Subcutaneous abdominal adipose tissue (tissue), 5 donors: ENCODE measurements at regions not wholly inside any gene's neighbourhood (a gene's known extent, or its start where the extent isn't known, plus 50 kb on each side); places are given as distances from the start of the nearest gene placed in this dataset.
"Not testable (repeated sequence)": the region's sequence is repeated elsewhere in the genome, so short reads cannot be mapped to it uniquely, and the experiment has no call there.

Source experiments
- H3K27ac ChIP-seq: one replicate; pipeline ENCODE4 v1.7.0; 2013; ENCODE audit warnings: low read depth, mild to moderate bottlenecking, inconsistent platforms, low read length, moderate library complexity
- H3K27me3 ChIP-seq, 5 donors: one replicate each; pipeline ENCODE4 v1.7.0; 2013; ENCODE audit warnings: low read length in 5 of 5, inconsistent platforms in 1 of 5; ENCODE audit not compliant: control insufficient read depth in 5 of 5, insufficient read depth in 4 of 5
- H3K36me3 ChIP-seq, 5 donors: one replicate each; pipeline ENCODE4 v1.7.0; 2013; ENCODE audit warnings: low read length in 5 of 5; ENCODE audit not compliant: control insufficient read depth in 5 of 5, insufficient read depth in 5 of 5
- H3K4me1 ChIP-seq, 5 donors: one replicate each; pipeline ENCODE4 v1.7.0; 2013; ENCODE audit warnings: low read length in 5 of 5, mild to moderate bottlenecking in 3 of 5, moderate library complexity in 1 of 5; ENCODE audit not compliant: control insufficient read depth in 5 of 5, insufficient read depth in 5 of 5
- H3K4me3 ChIP-seq, 5 donors: one replicate each; pipeline ENCODE4 v1.7.0; 2013; ENCODE audit warnings: low read length in 5 of 5, low read depth in 1 of 5
- H3K9ac ChIP-seq, 5 donors: one replicate each; pipeline ENCODE4 v1.7.0; 2013; ENCODE audit warnings: low read length in 5 of 5, mild to moderate bottlenecking in 4 of 5, moderate library complexity in 3 of 5
- H3K9me3 ChIP-seq, 5 donors: one replicate each; pipeline ENCODE4 v1.7.0; 2013; ENCODE audit warnings: low read length in 5 of 5; ENCODE audit not compliant: control insufficient read depth in 5 of 5
- donor health status: healthy.
- donor health status: healthy.
- donor health status: healthy.
- donor health status: healthy.
- donor health status: healthy.

DNA sequence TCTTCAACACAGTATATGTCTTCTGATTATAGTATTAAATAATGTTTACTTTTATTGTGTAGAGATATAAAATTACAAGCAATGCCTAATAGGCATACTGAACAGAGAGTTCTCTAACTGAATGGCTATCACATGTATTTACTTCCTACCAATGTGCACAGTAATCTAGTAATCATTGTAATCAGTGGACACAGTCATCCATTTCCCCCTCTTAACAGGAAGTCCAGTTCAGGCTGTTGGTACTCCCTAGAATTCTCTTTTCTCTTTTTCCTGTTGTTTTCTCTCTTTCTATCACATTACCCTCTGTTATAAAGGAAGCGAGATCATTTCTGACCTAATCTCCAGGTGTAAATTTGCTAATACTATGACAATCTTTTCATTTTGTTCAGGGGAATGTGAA lies 172.5 kb downstream of the HTR1B start:
- H3K27ac ChIP-seq = no peak overlapping the region

DNA sequence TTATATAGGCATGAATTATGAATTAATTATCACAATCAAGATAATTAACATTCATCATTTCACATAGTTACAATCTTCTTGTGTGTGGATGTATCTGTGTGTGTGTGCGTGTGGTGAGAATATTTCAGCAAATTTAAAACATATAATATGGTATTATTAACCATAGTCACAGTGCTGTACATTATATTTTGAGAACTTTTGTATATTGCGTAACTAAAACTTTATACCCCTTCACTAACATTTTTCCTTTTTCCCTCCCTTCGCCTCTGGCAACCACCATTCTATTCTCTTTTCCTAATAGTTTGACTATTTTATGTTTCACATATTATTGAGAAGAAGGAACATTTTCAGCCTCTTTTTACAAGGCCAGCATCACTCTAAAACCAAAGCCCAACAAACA lies 176.8 kb downstream of the HTR1B start:
- H3K4me1 ChIP-seq = no peaks in the 10 kb centered on the region

More for the DNA sequence above, 172.5 kb downstream of the HTR1B start:
- H3K27me3 ChIP-seq = no peaks in the 10 kb centered on the region
- H3K36me3 ChIP-seq = no peaks in the 10 kb centered on the region
- no peaks in the 10 kb centered on the region for H3K4me1 ChIP-seq
- H3K9ac ChIP-seq = no peak overlapping the region
- H3K9me3 ChIP-seq = no peaks in the 10 kb centered on the region
- H3K4me3 ChIP-seq = no peak overlapping the region

DNA sequence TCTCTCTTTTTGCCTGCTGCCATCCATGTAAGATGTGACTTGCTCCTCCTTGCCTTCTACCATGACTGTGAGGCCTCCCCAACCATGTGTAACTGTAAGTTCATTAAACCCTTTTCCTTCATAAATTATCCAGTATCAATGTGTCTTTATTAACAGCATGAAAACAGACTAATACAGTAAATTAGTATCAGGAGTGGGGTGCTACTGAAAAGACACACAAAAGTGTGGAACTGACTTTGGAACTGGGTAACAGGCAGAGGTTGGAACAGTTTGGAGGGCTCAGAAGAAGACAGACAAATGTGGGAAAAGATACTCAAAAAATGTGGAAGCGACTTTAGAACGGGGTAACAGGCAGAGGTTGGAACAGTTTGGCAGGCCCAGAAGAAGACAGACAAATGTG lies 189.4 kb downstream of the HTR1B start:
- Histone ChIP-seq H3K9ac (no peak overlapping the region), H3K27me3 (no peaks in the 10 kb centered on the region), H3K4me3 (no peak overlapping the region), H3K27ac (no peak overlapping the region), H3K9me3 (peaks cover 2 to 19% (median 14%) of the 10 kb centered on the region in 5 donors), H3K4me1 (no peaks in the 10 kb centered on the region), H3K36me3 (no peaks in the 10 kb centered on the region)

More for the DNA sequence above, 176.8 kb downstream of the HTR1B start:
- Histone ChIP-seq H3K36me3 (no peaks in the 10 kb centered on the region), H3K4me3 (no peak overlapping the region), H3K9me3 (peaks cover 0 to 6% (median 3%) of the 10 kb centered on the region in 5 donors), H3K9ac (no peak overlapping the region), H3K27me3 (no peaks in the 10 kb centered on the region), H3K27ac (no peak overlapping the region)

DNA sequence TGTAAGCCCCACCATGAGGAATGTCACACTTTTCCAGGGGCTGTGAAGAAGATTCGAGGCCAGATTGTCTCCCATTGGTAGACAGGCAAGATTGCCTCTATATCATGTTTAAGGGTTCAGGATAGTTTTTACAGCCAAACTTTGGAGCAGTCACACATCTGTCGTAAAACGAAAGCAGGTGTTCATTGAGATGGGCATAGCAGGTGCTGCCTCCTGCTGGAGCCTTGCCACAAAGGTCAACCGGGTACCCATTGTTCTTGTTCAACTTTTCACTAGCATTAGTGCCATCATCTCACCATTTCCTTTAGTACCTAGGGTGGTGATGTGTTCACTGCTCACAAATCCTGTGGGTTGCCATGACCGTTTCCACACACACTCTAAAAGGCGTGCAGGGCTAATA lies 198.3 kb downstream of the HTR1B start:
- Histone ChIP-seq H3K4me3 (no peak overlapping the region), H3K36me3 (no peaks in the 10 kb centered on the region), H3K27me3 (no peaks in the 10 kb centered on the region), H3K4me1 (no peaks in the 10 kb centered on the region), H3K9me3 (peaks cover 0 to under 1% (median 0%) of the 10 kb centered on the region in 5 donors), H3K9ac (no peak overlapping the region), H3K27ac (no peak overlapping the region)

DNA sequence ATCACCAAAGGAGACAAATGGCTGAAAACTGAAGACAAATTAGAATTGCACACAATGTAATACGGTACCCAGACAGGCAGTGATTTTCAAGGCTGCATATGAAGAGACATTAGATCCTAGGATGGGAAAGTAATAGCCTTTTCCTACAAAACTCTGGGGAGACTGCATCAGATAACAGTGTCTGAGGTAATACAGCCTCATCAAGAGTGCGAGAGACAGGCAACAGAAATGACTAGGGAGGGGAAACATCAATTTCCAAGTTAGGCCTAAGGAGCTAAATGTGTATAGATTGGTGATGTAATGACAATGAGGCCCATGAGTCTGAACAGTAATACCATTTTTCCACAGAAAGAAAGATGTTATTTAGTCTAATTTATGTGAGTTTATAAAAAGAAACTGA lies 200.3 kb downstream of the HTR1B start:
- Histone ChIP-seq H3K4me3 (no peak overlapping the region), H3K27me3 (no peaks in the 10 kb centered on the region), H3K27ac (no peak overlapping the region), H3K9ac (no peak overlapping the region), H3K36me3 (no peaks in the 10 kb centered on the region), H3K9me3 (peaks cover 0 to 4% (median 2%) of the 10 kb centered on the region in 5 donors), H3K4me1 (no peaks in the 10 kb centered on the region)

DNA sequence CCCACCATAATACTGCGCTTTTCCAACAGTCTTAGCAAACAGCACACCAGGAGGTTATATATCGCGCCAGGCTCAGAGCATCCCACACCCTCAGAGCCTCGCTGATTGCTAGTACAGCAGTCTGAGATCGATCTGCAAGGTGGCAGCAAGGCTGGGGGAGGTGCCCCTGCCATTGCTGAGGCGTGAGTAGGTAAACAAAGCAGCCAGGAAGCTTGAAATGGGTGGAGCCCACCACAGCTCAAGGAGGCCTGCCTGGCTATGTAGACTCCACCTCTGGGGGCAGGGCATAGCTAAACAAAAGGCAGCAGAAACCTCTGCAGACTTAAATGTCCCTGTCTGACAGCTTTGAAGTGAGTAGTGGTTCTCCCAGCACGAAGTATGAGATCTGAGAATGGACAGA lies 211.5 kb downstream of the HTR1B start:
- not testable (repeated sequence) for H3K9me3 ChIP-seq, H3K27ac ChIP-seq

DNA sequence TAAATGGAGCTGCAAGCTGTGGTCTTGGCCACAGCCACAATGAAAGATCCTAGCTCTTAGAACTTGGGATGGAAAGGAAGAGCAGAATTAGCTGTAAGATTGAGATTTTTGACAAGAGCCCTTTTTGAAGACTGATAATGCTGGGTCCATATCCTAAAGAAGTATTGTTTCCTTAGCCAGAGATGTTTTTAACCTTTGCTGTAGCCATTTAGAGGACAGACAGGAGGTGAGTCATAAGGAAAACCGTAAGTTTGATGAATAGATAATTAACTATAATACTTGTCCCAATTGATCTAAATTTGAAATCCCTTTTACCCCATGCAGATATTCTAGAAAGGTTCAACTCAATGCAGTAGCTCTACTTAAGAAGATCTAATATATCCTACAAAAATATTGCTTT lies 213.7 kb downstream of the HTR1B start:
- H3K27me3 ChIP-seq = no peaks in the 10 kb centered on the region
- H3K4me3 ChIP-seq = no peak overlapping the region
- no peaks in the 10 kb centered on the region for H3K9me3 ChIP-seq
- H3K4me1 ChIP-seq = no peaks in the 10 kb centered on the region
- H3K36me3 ChIP-seq = no peaks in the 10 kb centered on the region
- no peak overlapping the region for H3K27ac ChIP-seq
- H3K9ac ChIP-seq = no peak overlapping the region

More for the DNA sequence above, 211.5 kb downstream of the HTR1B start:
- H3K36me3 ChIP-seq, H3K9ac ChIP-seq, H3K4me3 ChIP-seq, H3K27me3 ChIP-seq, H3K4me1 ChIP-seq: not testable (repeated sequence)

DNA sequence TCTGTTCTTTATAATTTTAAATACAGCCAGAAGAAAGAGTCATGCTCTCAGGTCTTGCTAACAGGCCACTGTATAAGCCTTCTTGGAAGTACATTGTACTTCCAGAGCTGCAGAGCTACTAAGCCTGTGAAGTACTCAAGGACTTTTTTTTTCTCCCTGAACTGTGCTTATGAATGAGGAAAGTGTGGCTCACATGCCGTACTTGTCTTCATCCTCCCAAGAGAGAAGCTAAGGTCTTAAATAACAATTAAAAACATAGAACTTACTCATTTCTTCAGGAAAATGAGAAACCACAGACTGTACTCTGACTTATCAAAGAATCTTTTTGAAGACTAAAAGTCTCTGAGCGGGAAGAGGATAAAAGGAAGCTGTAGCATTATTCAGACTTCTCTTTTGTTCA lies 218.3 kb downstream of the HTR1B start:
- H3K4me3 ChIP-seq = no peak overlapping the region

DNA sequence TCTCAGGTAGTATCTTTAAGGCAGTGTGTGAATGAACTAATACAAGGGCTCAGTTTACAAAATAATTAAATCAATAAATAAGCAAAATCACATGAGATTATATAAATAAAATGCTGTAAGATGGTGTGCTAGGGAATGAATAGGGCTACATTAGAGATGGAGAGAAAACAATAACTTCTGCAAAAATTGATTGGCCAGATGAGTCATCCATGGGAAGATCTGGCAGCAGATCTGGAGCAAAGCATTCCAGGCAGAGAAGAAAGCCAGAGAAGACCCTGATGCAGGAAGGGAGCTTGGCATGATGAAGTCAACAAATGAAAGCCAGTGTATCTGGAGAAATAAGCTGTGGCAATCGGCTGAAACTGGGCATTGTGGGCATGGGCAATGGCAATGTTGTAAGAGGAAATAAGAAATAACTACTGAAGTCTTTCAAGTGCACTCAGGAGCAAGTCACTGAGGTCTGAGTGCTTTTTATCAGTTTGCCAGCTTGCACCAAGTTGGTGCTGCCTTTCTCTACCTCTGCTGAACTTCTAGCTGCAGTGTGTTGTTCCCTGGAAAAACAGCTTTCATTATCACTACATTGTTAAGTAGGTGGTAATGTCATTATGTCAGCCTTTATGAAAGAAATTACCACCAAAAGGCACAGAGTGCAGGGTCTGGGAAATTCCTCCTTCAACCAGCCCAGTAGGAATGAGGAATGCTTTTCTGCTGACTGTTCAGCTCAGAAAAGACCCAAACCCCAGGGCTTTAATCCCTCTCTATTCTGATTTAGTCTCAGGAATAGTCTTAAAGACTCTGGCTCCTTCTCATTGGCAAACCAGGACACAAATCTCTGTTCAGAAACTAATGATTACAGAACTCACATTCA lies 231.6 kb downstream of the HTR1B start:
- Histone ChIP-seq H3K4me3 (no peak overlapping the region), H3K9me3 (no peaks in the 10 kb centered on the region), H3K9ac (no peak overlapping the region), H3K27ac (no peak overlapping the region), H3K36me3 (no peaks in the 10 kb centered on the region), H3K27me3 (no peaks in the 10 kb centered on the region), H3K4me1 (no peaks in the 10 kb centered on the region)

More for the DNA sequence above, 218.3 kb downstream of the HTR1B start:
- Histone ChIP-seq H3K36me3 (no peaks in the 10 kb centered on the region), H3K4me1 (no peaks in the 10 kb centered on the region), H3K9me3 (no peaks in the 10 kb centered on the region), H3K9ac (no peak overlapping the region), H3K27ac (no peak overlapping the region), H3K27me3 (no peaks in the 10 kb centered on the region)

DNA sequence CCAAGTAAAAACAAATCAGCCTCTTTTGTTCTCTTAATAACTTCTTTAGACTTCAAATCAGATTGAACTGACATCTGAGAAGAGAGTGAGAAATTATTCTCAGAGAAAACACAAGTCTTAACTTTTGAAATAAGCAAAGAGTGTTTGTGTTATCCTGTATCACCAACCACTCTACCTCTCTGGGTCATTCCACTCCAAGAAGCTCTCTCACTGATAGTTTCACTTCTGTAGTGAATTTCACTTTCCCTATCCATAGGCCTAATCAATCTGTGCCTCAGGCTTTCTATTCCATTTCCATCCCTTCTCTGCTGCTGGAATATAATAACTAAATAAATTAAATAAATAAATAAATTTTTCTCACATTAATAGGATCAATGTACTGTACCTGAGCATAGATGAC lies 235.0 kb downstream of the HTR1B start:
- H3K9ac ChIP-seq = no peak overlapping the region
- H3K27ac ChIP-seq = no peak overlapping the region
- no peaks in the 10 kb centered on the region for H3K9me3 ChIP-seq
- no peaks in the 10 kb centered on the region for H3K36me3 ChIP-seq
- no peaks in the 10 kb centered on the region for H3K27me3 ChIP-seq
- no peaks in the 10 kb centered on the region for H3K4me1 ChIP-seq
- no peak overlapping the region for H3K4me3 ChIP-seq
